ENCODE measurements at regions not wholly inside any gene's neighbourhood (a gene's known extent, or its start where the extent isn't known, plus 50 kb on each side); places are given as distances from the start of the nearest gene placed in this dataset.

- Histone ChIP-seq H3K4me3 (ENCODE audit: low read depth in 1 of 3, low read length in 3 of 3) (no peak overlapping the region), H3K27ac (ENCODE audit: low read depth in 1 of 2, low read length in 2 of 2) (no peak overlapping the region), H3K4me1 (ENCODE audit: control insufficient read depth in 4 of 4, insufficient read depth in 4 of 4, low read length in 3 of 4) (no peaks in the 10 kb centered on the region), H3K27me3 (ENCODE audit: control insufficient read depth in 4 of 4, insufficient read depth in 4 of 4, low read length in 3 of 4) (no peaks in the 10 kb centered on the region), H3K9me3 (ENCODE audit: control insufficient read depth in 4 of 4, low read length in 3 of 4) (no peaks in the 10 kb centered on the region), H3K36me3 (ENCODE audit: control insufficient read depth in 4 of 4, insufficient read depth in 3 of 4, low read depth in 1 of 4, low read length in 3 of 4) (no peaks in the 10 kb centered on the region), H3K9ac (ENCODE audit: low read depth in 1 of 2, low read length in 2 of 2) (no peak overlapping the region)
- TF ChIP-seq SP1 (IDR thresholded peaks at IDR 0.05), result no peak
- no peak for TF ChIP-seq FOXA1 (IDR thresholded peaks at IDR 0.05)
- TF ChIP-seq HNF4A (conservative IDR thresholded peaks at IDR 0.05), result no peak
- no peak for TF ChIP-seq JUND (IDR thresholded peaks at IDR 0.05)
- no peak for TF ChIP-seq NR2F2 (IDR thresholded peaks at IDR 0.05)
- TF ChIP-seq TAF1 (conservative IDR thresholded peaks at IDR 0.05), result no peak
- TF ChIP-seq EGR1 (IDR thresholded peaks at IDR 0.05; ENCODE audit: low read depth in 2 of 2), result no peak
- no peak for TF ChIP-seq MAX (IDR thresholded peaks at IDR 0.05)
- no peak for TF ChIP-seq RXRA (IDR thresholded peaks at IDR 0.05)
- TF ChIP-seq ZBTB33 (IDR thresholded peaks at IDR 0.05), result no peak
- TF ChIP-seq RAD21 (IDR thresholded peaks at IDR 0.05), result no peak
- TF ChIP-seq CTCF (IDR thresholded peaks at IDR 0.05; ENCODE audit: low read depth, low read length, missing input control), result no peak
- no peak for TF ChIP-seq HNF4G (IDR thresholded peaks at IDR 0.05)
- 88% methylated on average over 1 of the region's 1 CpG for WGBS
- no peak for DNase-seq (ENCODE audit: low spot score)
Measured at GRCh38 chr11:115931548-115932083, 427.4 kb upstream of the CADM1 start.

GRCh38 chr11:115930886-115931547, 426.8 kb upstream of the CADM1 start:
- Histone ChIP-seq H3K27ac (ENCODE audit: low read depth in 1 of 2, low read length in 2 of 2) (no peak overlapping the region), H3K27me3 (ENCODE audit: control insufficient read depth in 4 of 4, insufficient read depth in 4 of 4, low read length in 3 of 4) (no peaks in the 10 kb centered on the region), H3K9me3 (ENCODE audit: control insufficient read depth in 4 of 4, low read length in 3 of 4) (no peaks in the 10 kb centered on the region), H3K9ac (ENCODE audit: low read depth in 1 of 2, low read length in 2 of 2) (no peak overlapping the region), H3K4me3 (ENCODE audit: low read depth in 1 of 3, low read length in 3 of 3) (no peak overlapping the region), H3K36me3 (ENCODE audit: control insufficient read depth in 4 of 4, insufficient read depth in 3 of 4, low read depth in 1 of 4, low read length in 3 of 4) (no peaks in the 10 kb centered on the region), H3K4me1 (ENCODE audit: control insufficient read depth in 4 of 4, insufficient read depth in 4 of 4, low read length in 3 of 4) (no peaks in the 10 kb centered on the region)
- no peak for DNase-seq (ENCODE audit: low spot score)
- no peak for TF ChIP-seq RXRA (IDR thresholded peaks at IDR 0.05)
- TF ChIP-seq NR2F2 (IDR thresholded peaks at IDR 0.05), result no peak
- no peak for TF ChIP-seq EGR1 (IDR thresholded peaks at IDR 0.05; ENCODE audit: low read depth in 2 of 2)
- TF ChIP-seq REST (IDR thresholded peaks at IDR 0.05), result no peak
- 53% methylated on average over 3 of the region's 3 CpGs for WGBS
